HS-27A (cell line): ENCODE measurements at regions not wholly inside any gene's neighbourhood (a gene's known extent, or its start where the extent isn't known, plus 50 kb on each side); places are given as distances from the start of the nearest gene placed in this dataset.

Source experiments
- DNase-seq: peaks from one replicate; pipeline ENCODE4 v3.0.0-alpha.2; 2012; ENCODE audit warnings: low read depth, missing footprints

GRCh38 chr4:65917486-65917885 is 247.2 kb upstream of the EPHA5 start:
- DNase-seq = peak; percentile 50

- no peak for DNase-seq
Observed at GRCh38 chr4:65911720-65912119, 241.4 kb upstream of the EPHA5 start.

- no peak for DNase-seq
Observed at GRCh38 chr4:65893957-65894755, 223.9 kb upstream of the EPHA5 start.

- DNase-seq = no peak
Observed at GRCh38 chr4:65893271-65893670, 223.0 kb upstream of the EPHA5 start.

GRCh38 chr4:65880594-65880993 is 210.3 kb upstream of the EPHA5 start:
- no peak for DNase-seq

- no peak for DNase-seq
Observed at GRCh38 chr4:65868096-65868824, 198.0 kb upstream of the EPHA5 start.

GRCh38 chr4:65865489-65865888 is 195.2 kb upstream of the EPHA5 start:
- peak; percentile 26 for DNase-seq

GRCh38 chr4:65861993-65862392 is 191.7 kb upstream of the EPHA5 start:
- no peak for DNase-seq

GRCh38 chr4:65845199-65845773 is 175.0 kb upstream of the EPHA5 start:
- no peak for DNase-seq

GRCh38 chr4:65839164-65839931 is 169.1 kb upstream of the EPHA5 start:
- DNase-seq = no peak

GRCh38 chr4:65834707-65835106 is 164.4 kb upstream of the EPHA5 start:
- DNase-seq = no peak

- DNase-seq = no peak
Observed at GRCh38 chr4:65831828-65832227, 161.5 kb upstream of the EPHA5 start.

- DNase-seq = peak; percentile 33
Observed at GRCh38 chr4:65825116-65825753, 154.9 kb upstream of the EPHA5 start.

- DNase-seq = no peak
Observed at GRCh38 chr4:65819192-65819591, 148.9 kb upstream of the EPHA5 start.

GRCh38 chr4:65805936-65806335 is 135.6 kb upstream of the EPHA5 start:
- no peak for DNase-seq

- DNase-seq = no peak
Observed at GRCh38 chr4:65799513-65799912, 129.2 kb upstream of the EPHA5 start.

GRCh38 chr4:65798498-65799127 is 128.3 kb upstream of the EPHA5 start:
- DNase-seq = no peak

- no peak for DNase-seq
Observed at GRCh38 chr4:65791812-65792308, 121.6 kb upstream of the EPHA5 start.

GRCh38 chr4:65791111-65791811 is 121.0 kb upstream of the EPHA5 start:
- DNase-seq = no peak

- DNase-seq = no peak
Observed at GRCh38 chr4:65789805-65790204, 119.5 kb upstream of the EPHA5 start.

- no peak for DNase-seq
Observed at GRCh38 chr4:65789341-65789740, 119.1 kb upstream of the EPHA5 start.
